HCT116 (cell line): ENCODE measurements at regions not wholly inside any gene's neighbourhood (a gene's known extent, or its start where the extent isn't known, plus 50 kb on each side); places are given as distances from the start of the nearest gene placed in this dataset.

Experiments used
- ATAC-seq: fragments of 200-7000 bp; cut with Tn5 transposase; 2 replicates; pipeline ENCODE4 v1.9.1; 2020; ENCODE audit warnings: mild to moderate bottlenecking, moderate library complexity
- BruUV-seq: library from RNA; stranded (reverse); fragments of 400-500 nt; replicated peaks from 2 replicates; lab custom pipeline; 2021; lab: Mats Ljungman, UMichigan
- CTCF ChIA-PET: fragments of 300-600 bp; sonication (Branson Sonifier 250); formaldehyde crosslinking; loops from one replicate; lab custom pipeline; 2021; ENCODE audit warnings: antibody characterized with exemption; lab: Charles Lee
- POLR2A ChIA-PET: fragments of 300-600, 350-600 bp; sonication (Branson Sonifier 250); formaldehyde crosslinking; loops from one replicate; lab custom pipeline; 2021; ENCODE audit warnings: antibody characterized with exemption; lab: Charles Lee
- RAD21 ChIA-PET, 2 experiments: fragments of 300-600 bp; sonication (Branson Sonifier 250); formaldehyde crosslinking; loops; one replicate each; lab custom pipeline; 2023; ENCODE audit warnings: low total read pairs in 2 of 2; ENCODE audit not compliant: uncharacterized antibody in 2 of 2, unreplicated experiment in 2 of 2, low non-redundant PET in 1 of 2; lab: Charles Lee
- DNase-seq: peaks from one replicate; pipeline ENCODE4 v3.0.0-alpha.2; 2010; ENCODE audit warnings: low read depth, low spot score
- H2AFZ ChIP-seq: fragments of 200-600 bp; shearing (Covaris generic), sonication (generic); 2 replicates; pipeline ENCODE4 v1.6.1; 2017; ENCODE audit warnings: low read depth, mixed run types, mixed read lengths, antibody characterized with exemption, low read length; ENCODE audit not compliant: poor library complexity, severe bottlenecking
- H3K27ac ChIP-seq: 2 replicates; pipeline ENCODE4 v1.5.1; 2012; ENCODE audit warnings: low read depth, low read length
- H3K27me3 ChIP-seq: fragments of 200-600 bp; sonication (generic); 2 replicates; pipeline ENCODE4 v1.6.1; 2016; ENCODE audit warnings: mixed run types, low read length, mixed read lengths; ENCODE audit not compliant: insufficient read depth
- H3K36me3 ChIP-seq, 2 experiments: fragments of 200-500 bp in 1 of 2; fragments of 200-600 bp in 1 of 2; sonication (Bioruptor generic) in 1 of 2; sonication (generic) in 1 of 2; 2 replicates each; pipeline versions ENCODE4 v1.5.1 to v1.6.1; 2014 to 2016; ENCODE audit warnings: low read length in 2 of 2, inconsistent platforms in 1 of 2, mixed read lengths in 1 of 2, mixed run types in 1 of 2; ENCODE audit not compliant: insufficient read depth in 2 of 2, control insufficient read depth in 1 of 2
- H3K4me1 ChIP-seq, 2 experiments: fragments of 200-600 bp in 1 of 2; sonication (generic) in 1 of 2; 2 replicates each; pipeline versions ENCODE4 v1.5.1 to v1.6.1; 2012 to 2017; ENCODE audit warnings: low read length in 2 of 2, inconsistent platforms in 1 of 2, mild to moderate bottlenecking in 1 of 2, mixed read lengths in 1 of 2, mixed run types in 1 of 2, moderate library complexity in 1 of 2; ENCODE audit not compliant: insufficient read depth in 2 of 2, control insufficient read depth in 1 of 2
- H3K4me2 ChIP-seq: fragments of 200-600 bp; sonication (generic); 2 replicates; pipeline ENCODE4 v1.6.1; 2017; ENCODE audit warnings: mixed run types, low read length, mixed read lengths
- H3K4me3 ChIP-seq, 2 experiments: fragments of 200-600 bp in 1 of 2; sonication (generic) in 1 of 2; replicated peaks in 1 of 2; 2 replicates each; pipeline ENCODE4 v1.5.1; 2011 to 2016; ENCODE audit warnings: low read length in 2 of 2, control low read depth in 1 of 2, low read depth in 1 of 2, mild to moderate bottlenecking in 1 of 2, mixed read lengths in 1 of 2, mixed run types in 1 of 2
- H3K79me2 ChIP-seq: fragments of 200-600 bp; sonication (generic); 2 replicates; pipeline ENCODE4 v1.6.1; 2017; ENCODE audit warnings: mild to moderate bottlenecking, mixed run types, low read length, moderate library complexity, mixed read lengths; ENCODE audit not compliant: insufficient read depth
- H3K9ac ChIP-seq: fragments of 200-600 bp; sonication (generic); 2 replicates; pipeline ENCODE4 v1.6.1; 2016; ENCODE audit warnings: low read length, mixed read lengths
- H3K9me2 ChIP-seq: fragments of 200-600 bp; sonication (generic), shearing (Covaris generic); 2 replicates; pipeline ENCODE4 v1.6.1; 2017; ENCODE audit warnings: mixed run types, mild to moderate bottlenecking, moderate library complexity; ENCODE audit not compliant: insufficient read depth
- H3K9me3 ChIP-seq, 2 experiments: fragments of 200-500 bp in 1 of 2; fragments of 200-600 bp in 1 of 2; sonication (Bioruptor generic) in 1 of 2; sonication (generic) in 1 of 2; 2 replicates each; pipeline ENCODE4 v1.6.1; 2014 to 2017; ENCODE audit warnings: low read length in 2 of 2, mixed read lengths in 2 of 2, inconsistent platforms in 1 of 2, low read depth in 1 of 2, mild to moderate bottlenecking in 1 of 2, mixed run types in 1 of 2, moderate library complexity in 1 of 2; ENCODE audit not compliant: control insufficient read depth in 1 of 2, insufficient read depth in 1 of 2
- H4K20me1 ChIP-seq: fragments of 200-600 bp; sonication (generic), shearing (Covaris generic); 2 replicates; pipeline ENCODE4 v1.6.1; 2017; ENCODE audit warnings: mixed run types, mild to moderate bottlenecking, moderate library complexity; ENCODE audit not compliant: insufficient read depth
- ATF3 ChIP-seq: IDR thresholded peaks from 2 replicates; pipeline ENCODE4 v1.6.1; 2012
- CBX3 ChIP-seq: IDR thresholded peaks from 2 replicates; pipeline ENCODE4 v1.6.1; 2012; ENCODE audit warnings: low read depth
- CEBPB ChIP-seq: IDR thresholded peaks from 2 replicates; pipeline ENCODE4 v1.6.1; 2012; ENCODE audit warnings: low read depth
- CTCF ChIP-seq, 3 experiments: fragments of 200-600 bp in 1 of 3; sonication (generic) in 1 of 3; IDR thresholded peaks in 2 of 3; conservative IDR thresholded peaks in 1 of 3; 2 replicates each; pipeline ENCODE4 v1.5.1; 2012 to 2017; ENCODE audit warnings: low read depth in 2 of 3, low read length in 2 of 3, antibody characterized with exemption in 1 of 3, borderline replicate concordance in 1 of 3, control low read depth in 1 of 3, mild to moderate bottlenecking in 1 of 3, mixed read lengths in 1 of 3, mixed run types in 1 of 3, moderate library complexity in 1 of 3; ENCODE audit not compliant: insufficient read depth in 1 of 3
- EGR1 ChIP-seq: IDR thresholded peaks from 2 replicates; pipeline ENCODE4 v1.6.1; 2012; ENCODE audit warnings: low read depth
- EZH2 ChIP-seq: fragments of 200-600 bp; sonication (generic); IDR thresholded peaks from 2 replicates; pipeline ENCODE4 v1.6.1; 2017; ENCODE audit warnings: antibody characterized with exemption, mixed run types
- EZH2phosphoT487 ChIP-seq: fragments of 200-600 bp; IDR thresholded peaks from 2 replicates; pipeline ENCODE4 v1.6.1; 2018; ENCODE audit warnings: antibody characterized with exemption, borderline replicate concordance
- JUND ChIP-seq: IDR thresholded peaks from 2 replicates; pipeline ENCODE4 v1.6.1; 2012
- MAX ChIP-seq: IDR thresholded peaks from 2 replicates; pipeline ENCODE4 v1.6.1; 2012
- POLR2A ChIP-seq: IDR thresholded peaks from 2 replicates; pipeline ENCODE4 v1.7.0; 2011; ENCODE audit warnings: borderline replicate concordance; ENCODE audit not compliant: insufficient read depth, insufficient read length; ENCODE audit errors: extremely low read depth
- POLR2AphosphoS5 ChIP-seq: IDR thresholded peaks from 2 replicates; pipeline ENCODE4 v1.6.1; 2011; ENCODE audit warnings: mild to moderate bottlenecking, low read depth, low read length, moderate library complexity
- RAD21 ChIP-seq: IDR thresholded peaks from 2 replicates; pipeline ENCODE4 v1.6.1; 2012; ENCODE audit warnings: low read depth, mild to moderate bottlenecking
- REST ChIP-seq: IDR thresholded peaks from 2 replicates; pipeline ENCODE4 v1.6.1; 2012; ENCODE audit warnings: low read depth
- SIN3A ChIP-seq: IDR thresholded peaks from 2 replicates; pipeline ENCODE4 v1.6.1; 2012; ENCODE audit warnings: low read depth
- SP1 ChIP-seq: IDR thresholded peaks from 2 replicates; pipeline ENCODE4 v1.6.1; 2012; ENCODE audit warnings: low read depth
- SRF ChIP-seq: IDR thresholded peaks from 2 replicates; pipeline ENCODE4 v1.6.1; 2012; ENCODE audit warnings: low read depth
- ZBTB33 ChIP-seq: IDR thresholded peaks from 2 replicates; pipeline ENCODE4 v1.6.1; 2011; ENCODE audit warnings: mild to moderate bottlenecking, low read length, moderate library complexity; ENCODE audit not compliant: insufficient replicate concordance; ENCODE audit errors: extremely low read depth
- ZFX ChIP-seq: fragments of 450-650 bp; IDR thresholded peaks from 2 replicates; pipeline ENCODE4 v1.6.1; 2017
- ZNF274 ChIP-seq: fragments of 200-500 bp; sonication (Bioruptor generic); IDR thresholded peaks from 2 replicates; pipeline ENCODE4 v1.6.1; 2014; ENCODE audit warnings: mild to moderate bottlenecking, low read depth, low read length, inconsistent platforms
- intact Hi-C: fragments of 100-400 bp; cut with micrococcal nuclease; formaldehyde crosslinking; loops from 2 replicates; pipeline ENCODE4 v1.10.0; 2022

GRCh38 chr10:85138046-85138445 is 809.7 kb downstream of the CCSER2 start:
- no peaks in the 10 kb centered on the region for H3K79me2 ChIP-seq
- H3K27ac ChIP-seq, result no peak overlapping the region
- H4K20me1 ChIP-seq, result no peaks in the 10 kb centered on the region
- intact Hi-C loops, result no loop called here
- H3K9me2 ChIP-seq, result no peaks in the 10 kb centered on the region
- no peaks in the 10 kb centered on the region for H3K4me1 ChIP-seq
- DNase-seq, result no peak
- no peaks in the 10 kb centered on the region for H3K9me3 ChIP-seq
- RAD21 ChIA-PET, result no interaction called here
- no peaks in the 10 kb centered on the region for H3K36me3 ChIP-seq
- H3K27me3 ChIP-seq, result peaks cover 9% of the 10 kb centered on the region; the same call in 1 of the 2 replicates
- no peak overlapping the region for H3K9ac ChIP-seq
- H2AFZ ChIP-seq, result no peak overlapping the region
- H3K4me2 ChIP-seq, result no peak overlapping the region
- no peak for TF ChIP-seq POLR2AphosphoS5
- no peak for TF ChIP-seq SP1
- TF ChIP-seq SRF, result no peak
- TF ChIP-seq POLR2A, result no peak
- no peak for TF ChIP-seq CBX3
- TF ChIP-seq MAX, result no peak
- TF ChIP-seq EGR1, result no peak
- TF ChIP-seq ZBTB33, result no peak
- no peak for TF ChIP-seq REST
- TF ChIP-seq SIN3A, result no peak
- no peak for TF ChIP-seq RAD21
- no peak for TF ChIP-seq EZH2phosphoT487
- no peak for TF ChIP-seq CTCF (IDR thresholded peaks at IDR 0.05 in 2 of 3, conservative IDR thresholded peaks at IDR 0.05 in 1 of 3; ENCODE audit: borderline replicate concordance in 1 of 3, insufficient read depth in 1 of 3, low read depth in 2 of 3, low read length in 2 of 3)
- TF ChIP-seq ATF3, result no peak
- TF ChIP-seq CEBPB, result no peak
- TF ChIP-seq EZH2, result no peak
- no peak for TF ChIP-seq ZNF274
- TF ChIP-seq JUND, result no peak
- no peak for TF ChIP-seq ZFX
- POLR2A ChIA-PET, result no interaction called here
- ATAC-seq, result no peak
- CTCF ChIA-PET, result no interaction called here
- BruUV-seq, result no TSS peak
- no peak overlapping the region for H3K4me3 ChIP-seq
